Colon (tissue), 2 donors: ENCODE measurements at regions not wholly inside any gene's neighbourhood (a gene's known extent, or its start where the extent isn't known, plus 50 kb on each side); places are given as distances from the start of the nearest gene placed in this dataset.
A peak's percentile ranks its signal among the peaks of the same experiment; 100 is the strongest.

Source experiments
- FAIRE-seq: peaks from 2 replicates; lab custom pipeline; 2012; peaks lifted over from hg19 to GRCh38; lab: Jason Lieb, UNC
- donor health status: control.
- donor health status: control.

GRCh38 chr9:113741886-113742854, 133.9 kb upstream of the ZNF618 start:
- FAIRE-seq = no peak

DNA sequence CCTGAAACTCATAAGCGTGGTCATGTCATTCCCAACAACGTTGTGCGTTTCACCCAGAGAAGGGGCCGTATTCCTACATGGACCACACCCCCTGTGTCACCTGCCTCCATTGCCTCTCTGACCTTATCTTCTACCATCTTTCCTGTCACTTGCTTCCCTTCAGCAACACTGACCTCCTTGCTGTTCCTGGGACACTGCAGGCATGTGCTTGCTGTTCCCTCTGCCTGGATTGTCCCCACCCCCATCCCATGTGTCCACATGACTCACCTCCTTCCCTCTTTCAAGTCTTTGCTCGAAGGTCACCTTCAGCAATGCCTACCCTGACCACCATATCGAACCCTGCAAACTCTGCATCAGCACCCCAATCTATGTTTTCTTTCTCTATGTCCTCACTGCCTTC, 133.2 kb upstream of the ZNF618 start:
- FAIRE-seq = no peak

GRCh38 chr9:113746486-113746885, 129.6 kb upstream of the ZNF618 start:
- FAIRE-seq = no peak

DNA sequence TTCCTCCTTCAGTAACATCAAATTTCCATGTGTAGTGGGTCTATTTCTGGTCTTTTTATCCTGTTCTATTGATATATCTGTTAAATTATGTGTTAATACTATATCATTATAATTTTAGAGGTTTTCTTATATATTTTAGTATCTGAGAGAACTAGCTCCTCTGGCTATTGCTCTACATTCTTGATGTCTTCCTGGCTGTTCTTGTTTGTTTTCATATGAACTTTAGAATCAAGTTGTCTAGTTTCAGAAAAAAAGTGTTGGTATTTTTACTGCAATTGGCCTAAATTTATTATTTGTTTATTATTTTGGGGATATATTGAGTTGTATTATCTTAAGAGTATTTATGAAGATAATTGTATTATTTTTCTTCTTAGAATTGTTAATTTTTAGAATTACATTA, 128.0 kb upstream of the ZNF618 start:
- no peak for FAIRE-seq

- no peak for FAIRE-seq
Measured at GRCh38 chr9:113753398-113754119, 122.5 kb upstream of the ZNF618 start.

GRCh38 chr9:113754739-113755138, 121.4 kb upstream of the ZNF618 start:
- no peak for FAIRE-seq

GRCh38 chr9:113755433-113755832, 120.7 kb upstream of the ZNF618 start:
- FAIRE-seq = no peak

GRCh38 chr9:113756476-113757192, 119.5 kb upstream of the ZNF618 start:
- no peak for FAIRE-seq

GRCh38 chr9:113763429-113763828, 112.7 kb upstream of the ZNF618 start:
- peak; percentile 80 for FAIRE-seq

DNA sequence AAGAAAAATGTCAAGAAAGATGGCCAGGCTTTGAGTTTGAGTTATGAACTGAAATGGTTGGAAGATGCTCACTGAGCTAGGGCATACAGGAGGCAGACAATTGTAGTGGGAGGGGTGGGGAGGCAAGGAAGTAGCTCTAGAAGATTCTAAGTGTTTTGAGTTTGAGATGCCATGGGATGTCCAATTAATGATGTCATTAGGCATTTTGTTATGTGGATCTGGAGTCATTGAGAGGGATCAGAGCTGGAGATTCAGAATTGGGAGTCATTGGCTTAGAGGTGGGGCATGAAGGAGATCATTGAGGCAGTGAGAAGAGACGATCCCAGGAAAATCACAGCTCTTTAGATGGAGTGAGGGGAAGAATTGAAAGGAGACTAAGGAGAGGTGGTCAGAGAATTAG, 111.5 kb upstream of the ZNF618 start:
- no peak for FAIRE-seq

GRCh38 chr9:113769412-113769811, 106.7 kb upstream of the ZNF618 start:
- no peak for FAIRE-seq

- no peak for FAIRE-seq
Measured at GRCh38 chr9:113770396-113770795, 105.7 kb upstream of the ZNF618 start.

GRCh38 chr9:113771199-113771598, 104.9 kb upstream of the ZNF618 start:
- no peak for FAIRE-seq

DNA sequence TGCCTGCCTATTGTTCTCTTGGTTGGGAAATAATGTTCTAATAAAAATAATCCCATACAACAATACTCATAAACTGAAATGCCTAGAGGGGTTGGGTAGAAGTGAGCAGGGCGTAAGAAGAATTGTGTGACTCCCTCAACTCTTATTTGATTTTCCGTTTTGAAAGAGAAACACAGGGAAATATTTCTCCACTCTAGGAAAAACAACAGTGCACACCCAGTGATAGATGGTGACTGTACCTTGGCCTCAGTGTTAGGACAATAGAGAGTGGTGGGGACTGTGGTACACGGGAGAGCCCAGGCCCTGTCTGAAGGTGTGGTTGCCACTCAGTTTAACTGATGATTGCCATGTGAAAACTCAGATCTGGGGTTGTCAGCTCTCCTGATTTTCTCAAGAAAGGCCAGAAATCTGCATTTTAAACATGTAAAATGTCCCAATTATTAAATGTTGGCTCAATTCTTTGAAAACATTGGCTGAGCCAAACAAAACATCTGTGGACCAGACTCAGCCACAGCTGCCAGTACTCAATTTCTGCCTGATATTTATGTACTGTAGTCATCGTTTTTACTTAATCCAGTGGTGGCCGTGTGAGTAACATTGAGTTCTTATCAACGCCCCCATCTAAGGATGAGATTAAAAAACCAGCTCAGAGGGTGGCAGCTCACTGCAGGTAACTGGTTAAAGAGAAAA, 103.8 kb upstream of the ZNF618 start:
- FAIRE-seq = no peak

DNA sequence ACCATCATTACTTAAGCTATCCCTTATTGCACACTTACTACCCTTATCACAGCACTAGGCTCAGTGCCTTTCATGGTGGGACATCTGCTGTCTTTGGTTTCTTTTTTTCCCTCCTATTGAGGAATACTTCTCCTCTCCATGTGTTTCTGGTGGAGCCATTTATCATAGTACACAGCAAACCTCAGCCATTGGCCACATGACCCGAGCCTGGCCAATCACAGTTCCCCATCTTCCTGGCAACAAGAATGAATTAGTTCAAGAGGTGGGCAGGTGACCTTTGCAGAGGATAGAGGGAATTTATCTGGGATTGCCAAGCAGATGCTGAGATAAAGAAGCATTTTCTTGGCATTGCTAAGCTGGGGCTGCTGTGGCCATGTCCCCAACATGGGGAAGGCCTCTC, 101.1 kb upstream of the ZNF618 start:
- no peak for FAIRE-seq

DNA sequence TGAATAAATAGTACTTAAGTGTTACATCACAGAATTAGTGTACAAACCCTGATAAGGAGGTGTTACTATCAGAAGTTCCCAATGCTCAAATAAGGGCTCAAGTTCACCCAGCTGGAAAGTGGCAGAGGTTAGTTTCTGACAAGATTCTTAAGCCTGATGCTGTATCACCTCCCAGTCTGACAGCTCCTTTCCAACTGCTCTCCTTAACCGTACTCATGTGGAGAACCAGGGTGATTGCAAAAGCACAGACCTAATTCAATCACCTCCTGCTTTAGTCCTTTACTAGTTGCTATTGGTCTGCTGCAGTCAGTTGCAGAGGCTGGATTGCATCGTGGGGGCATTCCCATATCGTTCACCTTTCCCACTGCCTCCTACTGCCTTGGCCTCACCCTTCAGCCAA, 100.4 kb upstream of the ZNF618 start:
- FAIRE-seq = no peak

- no peak for FAIRE-seq
Measured at GRCh38 chr9:113776194-113776593, 99.9 kb upstream of the ZNF618 start.

- FAIRE-seq = no peak
Measured at GRCh38 chr9:113781381-113781780, 94.7 kb upstream of the ZNF618 start.

DNA sequence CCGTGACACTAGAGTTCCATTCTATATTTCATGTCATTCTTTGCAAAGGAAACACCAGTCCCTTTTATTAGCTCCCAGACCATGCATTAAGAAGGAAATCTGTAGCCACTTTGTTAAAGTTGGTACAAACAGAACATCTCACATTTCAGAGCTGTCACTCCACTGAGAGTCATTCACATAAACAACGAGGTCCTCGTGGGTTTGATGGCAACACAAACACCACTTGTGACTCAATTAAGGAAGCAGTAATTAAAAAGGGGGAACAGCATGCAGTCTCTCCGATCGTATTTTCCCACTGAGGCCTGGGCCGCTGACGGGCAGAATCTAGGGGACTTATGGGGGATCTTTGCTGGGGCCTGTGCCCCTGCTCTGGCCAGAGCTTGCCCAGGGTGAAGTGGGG, 94.2 kb upstream of the ZNF618 start:
- no peak for FAIRE-seq

DNA sequence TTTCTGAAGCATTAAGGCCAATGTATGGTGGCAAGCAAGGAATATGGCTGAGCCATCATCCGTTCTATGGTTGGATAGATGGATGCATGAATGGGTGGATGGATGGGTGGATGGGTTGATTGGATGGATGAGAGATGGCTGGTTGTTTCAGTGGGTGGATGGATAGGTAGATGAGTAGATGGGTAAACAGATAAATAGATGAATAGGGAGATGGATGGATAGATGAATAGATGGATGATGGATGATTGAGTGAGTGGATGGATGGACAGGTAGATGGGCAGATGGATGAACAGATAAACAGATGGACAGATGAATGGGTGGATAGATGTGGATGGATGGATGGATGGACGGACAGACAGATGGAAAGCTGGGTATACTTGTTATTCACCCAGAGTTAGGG, 92.6 kb upstream of the ZNF618 start:
- FAIRE-seq = no peak

DNA sequence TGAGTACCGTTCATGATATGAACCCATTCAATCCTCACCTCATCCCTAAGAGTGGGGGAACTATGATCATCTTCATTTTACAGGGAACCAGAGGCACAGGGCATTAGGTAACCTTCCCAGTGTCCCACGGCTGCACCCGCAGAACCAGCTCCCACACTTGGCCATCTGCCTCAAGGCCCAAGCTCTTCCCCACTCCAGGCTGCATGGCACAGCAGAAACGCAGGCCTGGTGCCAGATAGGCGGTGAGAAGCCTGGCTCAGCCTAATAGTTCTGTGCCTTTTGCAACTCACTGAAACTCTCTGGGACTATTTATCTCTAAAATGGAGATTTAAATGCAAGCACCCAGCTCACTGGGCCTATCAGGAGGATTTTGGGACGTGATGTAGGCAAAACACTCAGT, 90.8 kb upstream of the ZNF618 start:
- no peak for FAIRE-seq

DNA sequence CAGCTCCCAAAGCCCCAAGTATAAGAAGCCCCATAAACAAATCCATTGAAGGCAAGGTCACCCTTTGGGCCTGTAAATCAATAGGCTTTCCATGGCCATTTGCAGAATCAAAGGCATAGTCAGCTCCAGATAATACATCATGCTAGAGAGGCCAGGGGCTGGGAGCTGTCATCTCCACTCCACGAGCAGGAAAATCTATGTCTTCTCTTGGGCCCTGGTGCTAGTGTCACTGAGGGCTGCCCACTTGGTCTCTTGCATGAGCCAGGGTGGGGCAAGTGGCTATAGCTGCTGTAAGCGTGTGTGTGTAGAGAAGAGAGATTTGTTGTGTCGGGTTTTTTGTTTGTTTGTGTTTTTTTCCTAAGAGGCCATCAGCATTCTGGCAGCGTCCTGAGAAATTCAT, 90.0 kb upstream of the ZNF618 start:
- no peak for FAIRE-seq
